Activated CD4-positive, alpha-beta T cell treated with anti-CD3 and anti-CD28 coated beads, Interleukin-2, amount 50 U/mL, for 48 hours (primary cell): ENCODE measurements at regions not wholly inside any gene's neighbourhood (a gene's known extent, or its start where the extent isn't known, plus 50 kb on each side); places are given as distances from the start of the nearest gene placed in this dataset.

Experiments
- DNase-seq, 2 experiments: peaks; one replicate each; pipeline ENCODE4 v3.0.0-alpha.2; 2020

DNA sequence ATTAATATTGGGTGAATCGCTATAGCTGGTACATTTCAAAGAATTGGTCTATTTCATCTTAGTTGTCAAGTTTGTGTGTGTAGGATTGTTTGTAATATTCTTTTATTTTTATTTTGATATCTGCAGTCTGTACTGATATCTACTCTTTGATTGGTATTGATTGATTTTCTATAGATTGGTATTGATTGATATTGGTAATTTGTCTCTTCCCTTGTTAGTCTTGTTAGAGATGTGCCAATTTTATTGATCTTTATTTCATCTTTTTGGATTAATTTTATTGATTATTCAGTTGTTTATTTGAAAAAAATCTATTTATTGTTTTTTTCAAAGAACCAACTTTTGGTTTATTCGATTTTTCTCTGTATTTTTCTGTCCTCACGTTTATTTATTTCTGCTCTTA, 61.4 kb downstream of the TM2D3 start:
- DNase-seq, result no peak

DNA sequence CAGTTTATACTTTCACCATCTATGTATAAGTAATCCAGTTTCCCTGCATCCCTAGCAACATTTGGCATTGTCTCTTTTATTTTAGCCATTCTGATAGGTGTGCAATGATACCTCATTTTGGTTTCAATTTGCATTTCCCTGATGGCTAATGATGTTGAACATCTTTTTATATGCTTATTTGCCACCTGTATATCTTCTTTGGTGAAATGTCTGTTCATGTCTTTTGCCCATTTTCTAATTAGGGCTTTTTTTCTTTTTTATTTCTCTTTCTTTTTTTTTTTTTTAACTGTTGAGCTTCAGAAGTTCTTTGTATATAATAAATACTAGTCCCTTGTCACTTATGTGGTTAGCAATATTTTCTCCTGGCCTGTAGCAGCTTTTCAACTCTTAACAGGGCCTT, 68.9 kb downstream of the TM2D3 start:
- DNase-seq, result no peak

DNA sequence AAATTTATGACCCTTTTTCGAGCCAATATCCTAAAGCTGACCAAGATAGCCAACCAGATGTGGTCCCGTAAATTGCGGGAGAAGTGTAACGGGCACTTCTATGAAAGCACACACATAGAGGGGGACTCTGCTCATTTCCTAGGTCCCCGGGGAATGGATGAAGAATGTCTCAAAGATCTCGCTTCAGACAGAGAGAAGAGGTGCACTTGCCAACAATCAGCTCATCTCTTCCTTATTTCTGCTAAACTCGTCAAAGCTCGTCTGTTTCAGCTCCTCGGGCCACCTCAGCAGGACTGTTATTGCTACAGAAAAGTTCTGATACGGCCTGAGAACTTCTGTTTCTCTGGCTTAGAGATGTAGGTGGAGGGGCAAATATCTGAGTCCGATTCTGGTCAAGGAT, 71.8 kb downstream of the TM2D3 start:
- DNase-seq, result no peak

DNA sequence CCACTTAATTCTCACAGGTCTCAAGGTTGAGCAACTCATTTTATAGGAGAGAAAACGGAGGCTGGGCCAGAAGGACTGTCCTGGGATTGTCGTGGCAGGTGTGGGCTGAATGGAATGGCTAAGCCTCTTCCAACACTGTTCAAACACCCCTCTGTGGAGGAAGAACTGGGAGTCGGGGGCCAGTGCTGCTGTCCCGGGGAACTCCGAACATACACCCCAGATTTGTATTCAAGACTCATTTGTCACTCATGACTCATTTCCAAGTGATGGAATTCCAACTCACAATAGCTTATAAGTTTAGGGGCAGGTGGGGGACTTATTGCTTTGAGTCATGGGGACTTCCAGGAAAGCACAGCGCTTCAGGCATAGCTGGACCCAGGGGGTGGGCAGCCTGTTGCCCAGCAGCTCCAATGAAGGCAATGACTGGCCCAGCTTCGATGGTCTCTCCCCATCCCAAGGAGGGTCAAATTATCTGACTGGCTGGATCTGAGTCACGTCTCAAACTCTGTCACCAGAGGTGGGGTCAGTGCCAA, 72.5 kb downstream of the TM2D3 start:
- DNase-seq, result no peak

DNA sequence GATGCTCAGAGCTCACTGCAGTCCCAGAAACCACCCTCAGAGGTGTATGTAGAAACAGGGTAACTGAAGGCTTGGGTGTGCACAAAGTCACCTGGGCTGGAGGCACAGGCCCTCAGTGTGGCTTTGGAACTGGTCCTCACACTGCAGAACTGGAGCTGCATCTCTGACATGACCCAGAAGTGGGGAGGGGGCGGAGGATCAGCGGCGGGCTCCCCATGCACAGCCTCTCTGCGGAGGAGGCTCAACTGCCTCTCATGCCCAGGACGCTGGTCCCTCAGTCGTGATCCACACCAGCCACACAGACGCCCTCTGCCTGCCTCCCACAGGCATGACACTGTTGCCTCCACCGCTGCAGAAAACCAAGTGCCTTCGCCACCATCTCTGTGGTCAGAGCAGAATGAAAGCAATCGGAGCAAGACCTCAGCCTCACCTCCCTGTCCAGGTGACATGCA, 73.7 kb downstream of the TM2D3 start:
- DNase-seq, result peak; percentile 3 to 8

DNA sequence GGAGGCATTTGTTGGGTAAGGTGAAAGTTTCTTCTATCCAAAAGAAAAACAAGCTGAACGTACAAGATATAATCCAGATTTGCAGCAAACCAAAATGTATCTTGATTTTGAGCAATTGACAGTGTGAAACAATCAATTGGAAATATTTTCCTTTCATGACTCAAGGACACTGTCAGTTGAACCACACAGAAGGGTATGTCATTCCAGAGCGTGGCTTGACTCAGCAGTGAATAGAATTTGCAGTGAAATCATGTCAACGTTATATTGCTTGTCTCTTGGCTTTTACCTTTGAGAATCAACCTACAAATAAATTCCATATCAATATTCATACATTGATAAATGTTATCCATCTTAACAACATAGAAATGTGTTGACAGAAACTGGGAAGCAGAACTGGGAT, 78.2 kb downstream of the TM2D3 start:
- no peak for DNase-seq

DNA sequence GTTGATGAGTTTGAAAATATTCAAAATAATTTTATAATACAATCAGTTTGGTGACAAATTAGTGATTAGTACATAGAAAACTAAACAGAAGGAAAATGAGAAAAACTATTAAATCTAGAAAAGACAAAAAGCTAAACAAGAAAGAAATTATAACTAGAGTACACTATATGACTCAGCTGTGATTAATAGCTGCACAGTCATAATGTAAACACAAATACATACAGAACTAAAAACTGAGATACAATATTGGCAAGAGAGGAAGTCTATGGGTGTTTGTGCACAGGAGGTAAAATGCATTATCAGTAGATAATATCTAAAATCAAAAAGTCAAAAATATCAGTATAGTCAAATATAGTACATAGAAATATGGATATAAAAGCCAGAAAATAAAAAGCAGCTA, 80.7 kb upstream of the PCSK6 start:
- no peak for DNase-seq

DNA sequence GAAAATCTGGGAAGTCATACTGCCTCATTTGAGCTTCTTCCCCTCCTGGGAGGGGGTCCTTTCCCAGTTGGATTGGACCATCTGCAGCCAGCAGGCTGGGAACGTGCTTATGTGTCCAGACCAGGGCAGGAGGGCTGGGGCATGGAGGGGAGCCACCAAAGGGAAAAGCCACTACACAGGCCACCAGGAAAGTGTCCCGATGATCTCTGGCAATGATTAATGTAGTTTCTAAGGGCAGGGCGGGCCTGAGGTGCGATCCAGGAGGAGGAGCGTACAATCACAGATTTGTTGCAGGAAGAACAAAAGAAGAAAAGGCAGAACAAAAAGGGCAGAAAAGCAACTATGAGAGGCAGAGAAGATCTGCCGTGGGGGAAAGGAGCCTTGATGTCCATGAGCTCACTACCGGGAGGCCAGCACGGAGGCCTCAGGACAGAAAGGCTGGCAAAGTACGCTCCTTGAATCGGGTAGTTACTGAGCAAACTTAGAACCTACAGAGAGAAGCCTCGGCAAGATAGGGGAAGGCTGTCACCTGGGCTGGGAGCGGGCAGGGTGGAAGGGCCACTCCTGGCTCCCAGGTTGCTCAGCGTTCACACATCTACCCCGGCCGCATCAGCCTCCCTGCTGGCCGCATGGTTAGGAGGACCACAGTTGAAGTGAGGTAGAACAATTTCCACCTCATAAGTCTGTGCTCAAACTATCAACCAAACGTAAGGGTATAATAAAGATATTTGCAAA, 79.5 kb upstream of the PCSK6 start:
- no peak for DNase-seq

DNA sequence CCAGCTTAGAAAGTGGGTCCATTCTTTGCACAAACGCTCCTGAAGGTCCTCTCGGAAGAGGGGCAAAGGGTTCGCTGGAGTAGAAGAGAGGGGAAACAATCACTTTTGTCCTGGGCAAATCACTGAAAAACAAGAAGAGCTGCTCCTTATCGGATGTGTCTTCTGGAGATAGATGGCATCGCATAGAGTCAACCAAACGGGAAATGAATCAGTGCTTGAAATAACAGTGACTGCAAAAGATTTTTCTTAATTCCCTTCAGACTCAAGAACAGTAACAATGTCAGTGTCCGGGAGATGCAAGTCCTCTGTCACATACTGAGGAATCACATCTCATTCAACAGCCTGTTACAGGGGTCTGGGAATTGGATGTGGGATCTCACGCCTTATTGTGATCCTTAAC, 78.8 kb upstream of the PCSK6 start:
- no peak for DNase-seq

DNA sequence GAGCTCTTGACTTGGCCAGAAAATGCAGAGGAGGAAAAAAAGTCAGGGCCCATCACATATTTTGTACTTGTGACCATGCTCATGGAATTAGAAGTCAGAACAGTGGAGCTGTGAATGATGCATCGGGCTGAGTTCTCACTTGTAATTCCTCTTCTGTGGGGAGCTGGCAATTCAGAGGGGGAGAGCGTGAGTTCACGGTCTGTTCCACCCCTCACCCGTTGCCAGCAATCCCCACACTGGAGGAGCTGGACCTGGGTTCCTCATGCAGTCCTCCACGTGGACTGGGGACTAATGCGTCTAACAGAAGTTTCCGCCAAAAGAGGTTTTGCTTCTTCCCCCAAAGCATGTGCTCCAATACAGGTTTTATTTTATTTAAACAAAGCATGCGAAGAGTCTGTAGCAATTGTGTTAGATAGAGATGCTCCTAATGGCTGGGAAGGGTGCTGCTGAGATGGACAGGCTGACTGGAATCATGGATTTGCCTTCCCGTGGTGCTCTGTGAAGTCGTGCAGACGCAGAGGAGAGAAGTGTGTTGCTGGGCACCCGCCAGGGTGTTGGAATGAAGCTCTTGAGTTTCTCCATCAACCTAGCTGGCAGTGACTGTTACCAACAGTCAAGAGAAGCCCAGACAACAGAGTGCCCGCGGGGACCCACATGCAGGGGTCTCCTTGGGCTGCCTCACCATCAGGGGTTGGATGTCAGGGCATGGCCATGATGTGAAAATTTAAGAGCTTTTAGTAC, 77.4 kb upstream of the PCSK6 start:
- DNase-seq, result no peak

DNA sequence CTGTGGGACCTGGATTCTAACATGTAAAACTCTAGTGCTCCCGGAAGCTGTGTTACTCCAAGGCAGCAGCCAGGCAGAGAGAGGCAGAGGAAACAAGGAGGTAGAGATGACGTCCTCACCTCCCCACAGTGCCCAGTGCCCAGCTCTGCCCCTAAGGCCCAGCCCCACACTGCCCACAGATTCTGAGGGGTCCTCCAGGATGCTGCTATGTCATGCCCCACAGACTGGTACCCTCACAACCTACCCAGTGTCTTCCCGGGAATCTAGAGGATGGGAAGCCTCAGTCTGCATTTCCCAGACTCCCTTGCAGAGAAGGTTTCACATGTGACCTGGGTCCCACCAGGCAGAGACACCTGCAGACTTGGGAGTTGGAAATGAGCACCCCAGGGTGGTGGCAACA, 75.9 kb upstream of the PCSK6 start:
- no peak for DNase-seq

DNA sequence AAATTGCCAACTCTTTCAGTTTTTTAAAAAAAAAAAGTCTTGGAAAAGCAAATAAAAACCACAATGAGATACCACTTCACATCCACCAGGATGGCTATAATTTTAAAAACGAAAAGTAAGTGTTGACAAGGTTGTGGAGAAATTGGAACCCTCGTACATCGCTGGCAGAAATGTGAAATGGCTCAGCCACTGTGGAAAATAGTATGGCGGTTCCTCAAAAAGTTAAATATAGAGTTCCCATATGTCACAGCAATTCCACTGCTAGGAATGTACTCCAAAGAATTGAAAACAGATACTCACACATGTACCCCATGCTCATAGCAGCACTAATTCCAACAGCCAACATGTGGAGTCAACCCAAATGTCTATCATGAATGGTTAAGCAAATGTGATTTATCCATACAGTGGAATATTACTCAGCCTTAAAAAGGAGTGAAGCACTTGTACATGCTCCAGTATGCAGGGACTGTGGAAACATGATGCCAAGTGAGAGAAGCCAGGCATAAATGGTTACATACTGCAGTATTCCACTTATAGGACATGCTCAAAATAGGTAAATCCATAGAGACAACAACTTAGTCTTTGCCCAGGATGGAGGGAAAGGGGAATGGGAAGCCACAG, 73.8 kb upstream of the PCSK6 start:
- no peak for DNase-seq

DNA sequence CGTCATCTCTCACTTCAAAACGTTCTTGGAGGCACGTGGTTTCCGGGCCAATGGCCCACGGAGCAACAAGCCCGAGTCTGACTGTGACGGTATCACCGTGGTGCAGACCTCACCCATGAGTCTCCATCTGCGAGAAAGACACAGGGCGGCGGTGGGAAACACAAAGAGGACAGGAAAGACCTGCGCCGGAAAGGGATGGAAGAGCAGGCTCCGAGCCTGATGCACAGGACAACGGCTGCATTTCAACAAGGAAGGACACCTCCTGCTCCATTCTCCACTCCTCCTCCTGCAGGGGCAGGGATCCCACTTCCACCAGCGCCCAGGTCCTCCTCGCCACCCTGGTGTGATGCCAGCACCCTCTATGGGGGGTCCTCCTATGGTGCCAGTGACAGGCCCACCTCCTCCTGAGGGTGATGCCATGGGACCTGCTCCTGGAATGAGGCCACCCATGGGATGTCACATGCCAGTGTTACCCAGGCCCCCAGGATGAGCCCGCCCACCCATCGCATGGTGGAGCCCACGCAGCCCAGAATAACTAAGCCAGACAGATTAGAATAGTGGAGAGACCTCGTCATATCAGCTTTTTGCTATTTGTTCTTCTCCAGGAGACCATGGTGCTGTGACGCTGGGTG, 73.0 kb upstream of the PCSK6 start:
- no peak for DNase-seq

DNA sequence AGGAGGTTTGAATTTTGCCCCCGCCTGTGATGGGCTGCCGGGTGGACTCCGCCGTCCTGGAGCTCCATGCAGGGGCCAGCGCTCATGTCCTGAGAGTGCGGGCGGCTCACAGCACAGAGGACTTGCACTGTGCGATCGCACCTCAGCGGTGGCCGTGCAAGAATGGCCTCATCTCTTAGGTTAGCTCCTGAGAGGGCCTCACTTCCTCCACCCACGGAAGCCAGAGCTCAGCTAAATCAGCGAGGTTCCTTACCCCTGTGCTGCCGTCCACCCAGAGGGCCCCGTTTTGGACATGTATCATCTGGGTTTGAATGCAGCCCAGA, 72.0 kb upstream of the PCSK6 start:
- no peak for DNase-seq

DNA sequence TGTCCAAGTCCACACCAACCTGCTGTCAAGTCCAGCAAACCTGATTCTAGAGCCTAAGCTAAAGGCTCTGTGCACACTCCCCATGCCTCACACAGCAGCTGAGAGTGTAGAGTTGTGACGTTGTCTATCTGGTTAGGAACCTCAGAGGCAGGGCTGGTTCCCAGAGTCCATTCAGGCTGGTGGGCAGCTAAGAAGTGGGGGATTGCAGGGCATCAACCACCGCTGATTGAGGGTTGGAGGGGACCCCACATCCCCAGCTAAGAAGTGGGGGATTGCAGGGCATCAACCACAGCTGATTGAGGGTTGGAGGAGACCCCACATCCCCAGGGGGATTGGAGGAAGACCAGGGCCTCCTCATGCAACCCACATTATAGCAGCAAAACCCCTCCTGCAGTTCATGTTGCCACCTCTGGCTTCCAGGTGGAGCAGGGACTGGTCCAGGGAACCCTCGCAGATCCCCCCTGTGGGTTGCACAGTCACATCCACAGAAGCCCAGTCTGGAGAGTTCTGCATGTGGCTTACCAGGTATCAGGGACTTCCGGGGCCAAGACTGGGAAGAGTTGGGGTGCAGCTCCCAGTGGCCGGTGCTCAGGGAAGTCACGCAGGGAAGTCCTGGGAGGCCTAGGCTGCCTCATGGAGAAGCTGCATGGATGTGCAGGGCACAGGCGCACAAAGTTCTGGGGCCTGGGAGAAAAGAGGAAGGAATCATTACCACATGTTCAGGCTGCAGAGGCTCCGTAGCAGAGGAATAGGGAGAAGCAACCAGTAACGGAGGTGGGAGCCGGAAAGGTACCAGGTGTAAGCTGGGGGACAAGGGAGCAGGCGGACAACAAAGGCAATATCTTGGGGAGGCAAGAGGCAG, 71.4 kb upstream of the PCSK6 start:
- DNase-seq, result no peak

DNA sequence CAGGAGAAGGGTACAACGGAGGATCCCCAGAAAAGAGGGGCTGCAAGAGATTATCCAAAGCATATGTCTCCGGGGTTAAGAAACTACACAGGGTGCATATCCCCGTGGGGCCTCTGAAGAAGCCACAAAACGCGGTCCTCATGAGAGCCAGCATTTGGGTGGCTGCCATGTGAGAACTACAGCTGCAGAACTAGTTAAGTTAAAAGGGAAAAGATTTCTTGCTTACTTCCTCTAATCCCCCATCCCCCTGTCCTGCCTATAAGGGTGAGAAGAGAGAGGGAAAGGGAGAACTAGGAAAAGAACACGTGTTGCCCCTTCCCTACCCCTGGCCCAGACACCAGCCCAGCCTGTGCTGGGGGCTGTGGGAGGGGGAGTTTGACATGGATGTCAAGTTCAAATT, 70.4 kb upstream of the PCSK6 start:
- DNase-seq, result no peak

DNA sequence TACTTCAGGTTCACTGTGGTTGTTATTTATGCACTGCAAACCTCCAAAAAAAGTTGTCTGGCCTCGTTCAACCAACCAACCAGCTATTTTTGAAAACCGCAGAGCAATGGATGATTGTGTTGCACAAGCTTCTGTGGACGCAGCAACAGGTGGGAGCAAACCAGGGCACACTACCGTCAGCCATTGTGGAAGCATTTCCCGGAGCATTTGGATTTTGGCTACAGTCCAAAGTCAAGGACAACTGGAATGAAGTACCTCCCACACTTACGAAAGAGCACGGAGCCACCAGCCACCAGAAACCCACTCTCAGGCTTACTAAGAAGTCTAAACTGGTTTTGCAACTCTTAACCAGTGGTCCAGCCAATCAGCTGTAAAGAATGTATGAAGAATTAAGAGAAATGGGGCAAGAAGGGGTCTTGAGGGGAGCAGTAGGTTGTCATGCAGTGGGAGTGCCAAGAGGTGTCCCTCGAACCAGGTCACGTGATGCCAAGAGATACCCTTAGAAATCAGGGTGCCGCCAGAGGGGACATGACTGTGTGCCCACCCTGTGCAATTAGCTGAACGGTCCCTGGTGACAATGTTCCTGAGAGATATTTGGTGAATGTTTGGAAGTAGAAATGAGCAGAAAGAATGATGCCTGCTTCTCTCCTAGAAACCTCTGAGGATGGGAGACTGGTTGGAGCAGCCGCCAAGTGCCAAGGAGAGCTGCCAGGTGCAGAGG, 68.9 kb upstream of the PCSK6 start:
- DNase-seq, result no peak

DNA sequence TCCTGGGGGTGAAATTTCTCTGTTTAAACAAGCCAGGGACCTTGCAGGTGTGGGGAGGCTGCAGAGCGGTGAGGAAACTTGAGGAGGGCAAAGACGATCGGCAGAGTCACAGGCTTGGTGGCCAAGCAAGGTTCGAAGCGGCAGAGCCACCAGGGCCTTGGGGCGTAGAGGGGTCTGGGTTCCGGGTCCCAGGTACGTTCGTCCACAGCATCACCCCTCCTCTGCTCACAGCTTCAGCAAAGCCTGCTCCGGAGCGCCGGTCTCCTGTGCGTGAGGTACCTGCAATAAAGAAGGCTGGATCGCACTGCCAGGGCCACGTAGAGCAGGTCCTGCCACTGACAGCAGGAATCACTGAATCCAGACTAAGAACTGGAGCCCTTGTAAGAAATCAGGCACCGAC, 66.8 kb upstream of the PCSK6 start:
- no peak for DNase-seq

DNA sequence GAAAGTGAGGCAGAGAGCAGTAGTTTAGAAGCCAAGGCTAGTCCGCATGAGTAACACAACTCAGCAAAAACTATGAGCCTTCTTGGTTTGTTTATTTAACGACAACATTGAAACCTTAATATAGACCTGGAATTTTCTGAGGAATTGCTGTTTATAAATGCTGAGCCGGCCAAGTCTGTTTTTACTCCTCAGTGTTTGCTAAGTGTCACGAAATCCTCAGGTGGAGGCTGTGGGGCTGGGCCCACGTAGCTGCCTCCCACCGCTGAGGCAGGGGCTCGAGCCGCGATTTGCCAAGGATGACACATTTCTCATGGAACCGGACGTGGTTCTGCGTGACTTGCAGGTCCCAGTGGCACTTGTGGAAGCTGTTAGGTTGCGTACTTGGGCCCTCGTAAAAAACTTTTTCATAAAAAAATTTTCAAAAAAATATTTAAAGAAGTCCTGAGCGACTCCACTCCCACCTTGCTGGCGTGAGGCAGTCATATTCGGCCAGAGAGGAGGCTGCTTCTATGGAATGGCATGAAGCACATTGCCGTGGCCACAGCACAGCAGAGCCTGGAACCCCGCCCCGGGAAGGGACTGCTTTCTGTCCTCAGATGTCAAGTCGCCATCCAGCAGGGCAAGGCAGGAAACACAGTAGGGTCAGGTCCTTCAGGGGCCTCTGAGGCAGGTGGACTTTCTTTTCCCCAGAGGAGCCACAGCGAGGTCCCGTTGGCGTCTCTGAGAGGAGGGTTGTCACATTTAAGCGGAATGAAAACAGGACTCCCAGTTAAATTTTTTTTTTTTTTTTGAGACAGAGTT, 64.8 kb upstream of the PCSK6 start:
- DNase-seq, result no peak

DNA sequence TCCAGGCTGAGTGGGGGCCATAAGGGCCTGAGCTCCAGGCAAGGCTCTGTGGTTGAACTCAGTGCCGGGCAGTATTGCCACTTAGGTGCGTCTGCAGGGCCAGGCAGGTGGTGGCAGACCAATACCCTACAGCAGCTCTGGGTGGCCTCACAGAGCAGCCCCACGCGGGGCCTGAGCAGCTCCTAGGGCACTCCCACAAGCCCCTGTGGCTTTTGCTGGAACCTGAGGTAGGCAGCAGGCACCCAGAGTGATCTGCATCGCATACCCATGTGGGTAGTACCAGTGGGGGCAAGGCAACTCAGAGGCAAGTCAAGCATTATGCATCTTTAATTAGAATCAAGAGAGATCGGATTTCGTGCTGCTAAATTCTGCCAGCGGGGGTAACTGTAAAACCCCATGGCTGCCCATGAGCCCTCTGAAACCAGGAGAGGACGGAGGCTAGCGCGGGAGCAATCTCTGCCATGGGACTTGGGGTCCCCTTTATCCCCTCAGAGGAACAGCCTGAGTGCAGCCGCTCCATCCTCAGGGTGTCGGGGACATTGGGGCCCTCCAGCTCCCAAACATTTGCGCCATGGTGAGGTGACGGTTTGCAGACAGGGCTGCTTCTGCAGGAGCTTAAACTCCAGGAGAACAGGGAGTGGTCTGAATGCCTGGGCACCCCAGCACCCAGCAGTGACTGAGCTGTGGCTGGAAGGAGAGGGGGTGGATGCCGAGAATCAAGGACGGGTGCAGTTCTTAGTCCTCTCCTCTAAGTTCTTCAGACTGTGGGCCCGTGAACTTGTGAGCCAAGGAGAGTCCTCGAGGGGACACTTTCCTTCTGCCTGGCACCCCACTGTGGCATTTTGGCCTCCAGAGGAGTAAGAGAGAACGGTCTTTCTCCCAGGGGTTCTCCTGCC, 62.4 kb upstream of the PCSK6 start:
- no peak for DNase-seq
